ENCODE measurements at regions not wholly inside any gene's neighbourhood (a gene's known extent, or its start where the extent isn't known, plus 50 kb on each side); places are given as distances from the start of the nearest gene placed in this dataset.

GRCh38 chr7:86592185-86592584 lies 51.5 kb upstream of the GRM3 start:
- no peak for DNase-seq

GRCh38 chr7:86574006-86574405 lies 69.7 kb upstream of the GRM3 start:
- Mint-ChIP-seq H3K4me1 (no peaks in the 10 kb centered on the region), H3K27ac (no peak overlapping the region), H3K4me3 (no peak overlapping the region), H3K36me3 (no peaks in the 10 kb centered on the region), H3K27me3 (no peaks in the 10 kb centered on the region), H3K9me3 (peaks cover 0 to 35% (median 6%) of the 10 kb centered on the region in 9 donors)
- DNase-seq (no peak), ATAC-seq (no peak)
- POLR2A ChIA-PET: no interaction called here

More at GRCh38 chr7:86592185-86592584, 51.5 kb upstream of the GRM3 start:
- H3K36me3 Mint-ChIP-seq: no peaks in the 10 kb centered on the region
- H3K27me3 Mint-ChIP-seq: no peaks in the 10 kb centered on the region
- no peaks in the 10 kb centered on the region for H3K4me1 Mint-ChIP-seq
- POLR2A ChIA-PET: no interaction called here
- H3K27ac Mint-ChIP-seq: no peak overlapping the region
- H3K9me3 Mint-ChIP-seq: peaks cover 0 to 11% (median 4%) of the 10 kb centered on the region in 9 donors
- ATAC-seq: no peak
- no peak overlapping the region for H3K4me3 Mint-ChIP-seq

GRCh38 chr7:86558680-86559501 lies 84.8 kb upstream of the GRM3 start:
- Mint-ChIP-seq H3K4me1 (no peaks in the 10 kb centered on the region), H3K27ac (no peak overlapping the region), H3K27me3 (no peaks in the 10 kb centered on the region), H3K4me3 (no peak overlapping the region), H3K9me3 (peaks cover 0 to under 1% (median 0%) of the 10 kb centered on the region in 9 donors), H3K36me3 (no peaks in the 10 kb centered on the region)
- POLR2A ChIA-PET: no interaction called here
- DNase-seq: no peak
- ATAC-seq: no peak

- ATAC-seq (no peak), DNase-seq (no peak)
- Mint-ChIP-seq H3K27ac (no peak overlapping the region), H3K4me3 (no peak overlapping the region), H3K9me3 (peaks cover 0 to 26% (median 5%) of the 10 kb centered on the region in 9 donors), H3K27me3 (no peaks in the 10 kb centered on the region), H3K36me3 (no peaks in the 10 kb centered on the region), H3K4me1 (no peaks in the 10 kb centered on the region)
- POLR2A ChIA-PET: no interaction called here
Observed at GRCh38 chr7:86534641-86535040, 109.1 kb upstream of the GRM3 start.

- Mint-ChIP-seq H3K9me3 (peaks cover 0 to 3% (median 0%) of the 10 kb centered on the region in 9 donors), H3K27me3 (no peaks in the 10 kb centered on the region), H3K4me1 (no peaks in the 10 kb centered on the region), H3K4me3 (no peak overlapping the region), H3K36me3 (no peaks in the 10 kb centered on the region), H3K27ac (no peak overlapping the region)
- DNase-seq: no peak
- POLR2A ChIA-PET: no interaction called here
- ATAC-seq: no peak
Observed at GRCh38 chr7:86504229-86504628, 139.5 kb upstream of the GRM3 start.

- DNase-seq (no peak), ATAC-seq (no peak)
- POLR2A ChIA-PET: no interaction called here
- Mint-ChIP-seq H3K4me1 (no peaks in the 10 kb centered on the region), H3K9me3 (peaks cover 0 to 5% (median 0%) of the 10 kb centered on the region in 9 donors), H3K27ac (no peak overlapping the region), H3K27me3 (no peaks in the 10 kb centered on the region), H3K4me3 (no peak overlapping the region), H3K36me3 (no peaks in the 10 kb centered on the region)
Observed at GRCh38 chr7:86499986-86500385, 143.7 kb upstream of the GRM3 start.

GRCh38 chr7:86485827-86486226 lies 157.9 kb upstream of the GRM3 start:
- POLR2A ChIA-PET: no interaction called here
- Mint-ChIP-seq H3K36me3 (no peaks in the 10 kb centered on the region), H3K9me3 (peaks cover 0 to 8% (median 3%) of the 10 kb centered on the region in 9 donors), H3K4me1 (no peaks in the 10 kb centered on the region), H3K27me3 (no peaks in the 10 kb centered on the region), H3K27ac (no peak overlapping the region), H3K4me3 (no peak overlapping the region)
- no peak for ATAC-seq
- no peak for DNase-seq

- DNase-seq: no peak
Observed at GRCh38 chr7:86479144-86479543, 164.6 kb upstream of the GRM3 start.

GRCh38 chr7:86477343-86477935 lies 166.3 kb upstream of the GRM3 start:
- POLR2A ChIA-PET: no interaction called here
- DNase-seq (no peak), ATAC-seq (no peak)
- Mint-ChIP-seq H3K4me3 (no peak overlapping the region), H3K27me3 (peaks cover 0 to 3% (median 0%) of the 10 kb centered on the region in 5 donors), H3K36me3 (no peaks in the 10 kb centered on the region), H3K4me1 (no peaks in the 10 kb centered on the region), H3K9me3 (peaks cover 0 to 3% (median 0%) of the 10 kb centered on the region in 9 donors), H3K27ac (no peak overlapping the region)

More at GRCh38 chr7:86479144-86479543, 164.6 kb upstream of the GRM3 start:
- Mint-ChIP-seq H3K4me1 (no peaks in the 10 kb centered on the region), H3K27ac (no peak overlapping the region), H3K9me3 (peaks cover 0 to 3% (median 0%) of the 10 kb centered on the region in 9 donors), H3K27me3 (peaks cover 0 to 3% (median 0%) of the 10 kb centered on the region in 5 donors), H3K4me3 (no peak overlapping the region), H3K36me3 (no peaks in the 10 kb centered on the region)
- POLR2A ChIA-PET: no interaction called here
- no peak for ATAC-seq

- H3K4me3 Mint-ChIP-seq: no peak overlapping the region
- no peaks in the 10 kb centered on the region for H3K27me3 Mint-ChIP-seq
- H3K27ac Mint-ChIP-seq: no peak overlapping the region
- POLR2A ChIA-PET: no interaction called here
- H3K4me1 Mint-ChIP-seq: no peaks in the 10 kb centered on the region
- no peaks in the 10 kb centered on the region for H3K36me3 Mint-ChIP-seq
- H3K9me3 Mint-ChIP-seq: no peaks in the 10 kb centered on the region
- no peak for DNase-seq
- no peak for ATAC-seq
Observed at GRCh38 chr7:86470763-86471162, 172.9 kb upstream of the GRM3 start.

GRCh38 chr7:86469680-86470295 lies 173.9 kb upstream of the GRM3 start:
- POLR2A ChIA-PET: no interaction called here
- no peaks in the 10 kb centered on the region for H3K4me1 Mint-ChIP-seq
- H3K36me3 Mint-ChIP-seq: no peaks in the 10 kb centered on the region
- no peaks in the 10 kb centered on the region for H3K27me3 Mint-ChIP-seq
- H3K9me3 Mint-ChIP-seq: no peaks in the 10 kb centered on the region
- H3K4me3 Mint-ChIP-seq: no peak overlapping the region
- no peak overlapping the region for H3K27ac Mint-ChIP-seq
- DNase-seq (peak in 5 of 10 donors; percentile 3 to 20 (median 10)), ATAC-seq (no peak)

GRCh38 chr7:86454753-86455152 lies 189.0 kb upstream of the GRM3 start:
- Mint-ChIP-seq H3K27me3 (no peaks in the 10 kb centered on the region), H3K4me3 (no peak overlapping the region), H3K9me3 (peaks cover 0 to 4% (median 0%) of the 10 kb centered on the region in 9 donors), H3K4me1 (no peaks in the 10 kb centered on the region), H3K36me3 (no peaks in the 10 kb centered on the region), H3K27ac (no peak overlapping the region)
- ATAC-seq (no peak), DNase-seq (no peak)
- POLR2A ChIA-PET: no interaction called here

- POLR2A ChIA-PET: no interaction called here
- Mint-ChIP-seq H3K4me1 (no peaks in the 10 kb centered on the region), H3K36me3 (no peaks in the 10 kb centered on the region), H3K4me3 (no peak overlapping the region), H3K9me3 (peaks cover 0 to 4% (median 0%) of the 10 kb centered on the region in 9 donors), H3K27me3 (no peaks in the 10 kb centered on the region), H3K27ac (peak overlapping the region in 1 of 10 donors; percentile 21)
- ATAC-seq (no peak), DNase-seq (no peak)
Observed at GRCh38 chr7:86453454-86453853, 190.3 kb upstream of the GRM3 start.
